CD4-positive, alpha-beta memory T cell (primary cell): ENCODE measurements at regions not wholly inside any gene's neighbourhood (a gene's known extent, or its start where the extent isn't known, plus 50 kb on each side); places are given as distances from the start of the nearest gene placed in this dataset.

Source experiments
- CTCF ChIA-PET: fragments of 350-600 bp; sonication (Branson Sonifier 250); formaldehyde crosslinking; loops from one replicate; lab custom pipeline; 2021; ENCODE audit warnings: inconsistent platforms; ENCODE audit not compliant: partially characterized antibody; lab: Charles Lee
- POLR2A ChIA-PET: fragments of 350-600 bp; sonication (Branson Sonifier 250); formaldehyde crosslinking; loops from one replicate; lab custom pipeline; 2021; ENCODE audit not compliant: partially characterized antibody; lab: Charles Lee
- DNase-seq, 5 donors: peaks; one replicate each; pipeline versions ENCODE4 v3.0.0 to v3.0.0-alpha.2; 2020 to 2022; ENCODE audit warnings: mixed read lengths in 1 of 5
- H3K27ac ChIP-seq: one replicate; pipeline ENCODE4 v1.7.0; 2013; ENCODE audit warnings: low read depth, low read length
- H3K27me3 ChIP-seq: 2 replicates; pipeline ENCODE4 v1.7.0; 2013; ENCODE audit warnings: mild to moderate bottlenecking, low read length, moderate library complexity; ENCODE audit not compliant: insufficient read depth
- H3K36me3 ChIP-seq: 2 replicates; pipeline ENCODE4 v1.7.0; 2013; ENCODE audit warnings: mild to moderate bottlenecking, low read length, moderate library complexity; ENCODE audit not compliant: insufficient read depth
- H3K4me1 ChIP-seq: 2 replicates; pipeline ENCODE4 v1.7.0; 2013; ENCODE audit warnings: mild to moderate bottlenecking, low read length, moderate library complexity; ENCODE audit not compliant: insufficient read depth
- H3K4me3 ChIP-seq, 2 donors: one replicate each; pipeline ENCODE4 v1.7.0; 2013; ENCODE audit warnings: low read length in 2 of 2, mild to moderate bottlenecking in 1 of 2
- H3K9me3 ChIP-seq, 2 donors: one replicate each; pipeline ENCODE4 v1.7.0; 2013; ENCODE audit warnings: low read length in 2 of 2, control low read depth in 1 of 2; ENCODE audit not compliant: control insufficient read depth in 1 of 2
- H3K27ac Mint-ChIP-seq, 7 donors: one replicate each; pipeline ENCODE4 v1.8.0; 2020 to 2021; ENCODE audit warnings: mixed read lengths in 7 of 7, mild to moderate bottlenecking in 6 of 7, inconsistent platforms in 3 of 7, moderate library complexity in 3 of 7
- H3K27me3 Mint-ChIP-seq, 2 donors: one replicate each; pipeline ENCODE4 v1.8.0; 2020 to 2021; ENCODE audit warnings: mixed read lengths in 2 of 2
- H3K36me3 Mint-ChIP-seq, 2 donors: one replicate each; pipeline ENCODE4 v1.8.0; 2020 to 2021; ENCODE audit warnings: mixed read lengths in 2 of 2, inconsistent platforms in 1 of 2, mild to moderate bottlenecking in 1 of 2
- H3K4me1 Mint-ChIP-seq, 4 donors: one replicate each; pipeline ENCODE4 v1.8.0; 2020 to 2021; ENCODE audit warnings: mixed read lengths in 4 of 4, mild to moderate bottlenecking in 1 of 4
- H3K4me3 Mint-ChIP-seq, 8 donors: one replicate each; pipeline ENCODE4 v1.8.0; 2020 to 2021; ENCODE audit warnings: mixed read lengths in 8 of 8, mild to moderate bottlenecking in 7 of 8, moderate library complexity in 6 of 8, inconsistent platforms in 3 of 8
- H3K9me3 Mint-ChIP-seq, 8 donors: one replicate each; pipeline ENCODE4 v1.8.0; 2020 to 2021; ENCODE audit warnings: mixed read lengths in 8 of 8, mild to moderate bottlenecking in 5 of 8, inconsistent platforms in 3 of 8, moderate library complexity in 1 of 8
- intact Hi-C: fragments of 100-400 bp; cut with micrococcal nuclease; formaldehyde crosslinking; loops from one replicate; pipeline ENCODE4 v1.15.1; 2023

DNA sequence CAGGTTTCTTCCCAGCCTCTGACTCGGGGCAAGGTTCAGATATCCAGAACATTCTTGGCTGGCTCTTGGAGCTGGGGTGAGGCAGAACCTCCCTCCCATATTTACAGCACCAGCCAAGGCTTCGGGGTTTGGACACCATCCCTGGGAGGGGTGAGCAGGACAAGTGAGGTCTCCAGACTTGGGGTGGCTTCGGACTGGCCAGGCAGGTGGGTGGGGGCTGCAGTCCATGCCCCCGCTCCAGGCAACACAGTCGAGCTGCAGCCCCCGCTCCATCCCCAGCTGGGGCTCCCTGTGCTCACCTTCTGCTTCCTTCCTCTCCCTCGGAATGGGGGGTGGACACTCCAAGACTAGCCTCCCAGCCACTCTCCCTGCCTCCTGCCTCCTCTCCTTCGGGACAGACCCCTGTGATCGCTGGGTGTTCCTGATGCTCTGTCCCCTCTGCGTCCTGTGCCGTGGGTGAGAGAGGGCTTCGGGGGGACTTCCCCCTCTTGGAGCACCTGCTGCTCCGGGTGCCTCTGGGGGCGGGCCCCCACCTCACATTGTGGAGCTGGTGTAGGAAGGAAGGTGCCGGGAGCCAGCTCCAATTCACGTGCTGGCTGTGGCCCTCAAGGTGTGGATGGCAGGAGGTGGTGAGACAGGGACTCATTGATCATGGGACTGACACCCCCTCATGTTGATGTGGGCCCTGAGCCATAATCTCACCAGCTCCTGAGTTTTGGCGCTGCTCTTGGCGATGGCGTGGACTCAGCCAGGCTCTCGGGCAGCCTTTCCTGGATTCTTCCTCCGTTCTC lies 189.2 kb downstream of the SEC14L1 start:
- Mint-ChIP-seq H3K4me3 (no peak overlapping the region), H3K36me3 (peaks cover 0 to 2% of the 10 kb centered on the region in 2 donors), H3K27ac (peak overlapping the region in 2 of 7 donors; percentile 30 to 35), H3K27me3 (no peaks in the 10 kb centered on the region), H3K4me1 (peaks cover 40 to 80% (median 57%) of the 10 kb centered on the region in 4 donors), H3K9me3 (peaks cover 0 to 2% (median 0%) of the 10 kb centered on the region in 8 donors)
- intact Hi-C loops = loop anchor here (2.0 kb wide), 1 partner anchor 53 kb away; no protein-coding TSS in a partner anchor
- Histone ChIP-seq H3K36me3 (no peaks in the 10 kb centered on the region), H3K27me3 (no peaks in the 10 kb centered on the region), H3K9me3 (no peaks in the 10 kb centered on the region), H3K4me1 (peaks cover 65% of the 10 kb centered on the region), H3K4me3 (no peak overlapping the region), H3K27ac (no peak overlapping the region)
- ChIA-PET POLR2A (interaction anchor here (1.4 to 11.6 kb wide), 14 partner anchors 44 to 164 kb away, joined by 4 to 252 read pairs (median 58); no protein-coding TSS in a partner anchor), CTCF (interaction anchor here (0.6 to 5.2 kb wide), 18 partner anchors 13 to 166 kb away, joined by 3 to 63 read pairs (median 14); no protein-coding TSS in a partner anchor)
- DNase-seq = no peak

DNA sequence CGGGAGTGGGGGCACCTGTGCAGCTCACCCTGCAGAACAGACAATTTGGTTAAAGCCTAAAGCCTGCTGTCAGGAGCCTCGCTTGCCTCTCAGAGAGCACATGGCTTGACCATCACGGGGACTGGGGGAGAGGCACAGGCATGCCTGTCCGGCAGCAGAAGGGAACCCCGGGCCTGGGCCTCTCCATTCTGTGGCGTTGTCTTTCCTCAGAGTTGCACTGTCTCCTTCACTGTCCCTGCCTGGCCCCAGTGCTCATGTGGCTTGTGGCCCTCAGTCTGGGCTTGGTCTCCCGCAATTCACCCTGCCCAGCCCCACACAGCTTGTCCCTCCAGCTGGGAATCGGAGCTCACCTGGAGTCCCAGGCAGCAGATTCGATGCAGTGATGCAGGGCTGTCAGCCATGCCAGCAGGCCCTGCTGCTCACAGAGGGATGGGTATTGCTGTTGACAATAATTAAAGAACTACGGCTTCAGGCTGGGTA lies 189.9 kb downstream of the SEC14L1 start:
- intact Hi-C loops = loop anchor here (1.0 to 2.0 kb wide), 6 partner anchors 44 to 164 kb away; no protein-coding TSS in a partner anchor
- no peaks in the 10 kb centered on the region for H3K27me3 Mint-ChIP-seq
- Histone ChIP-seq H3K36me3 (no peaks in the 10 kb centered on the region), H3K27me3 (no peaks in the 10 kb centered on the region), H3K27ac (no peak overlapping the region), H3K9me3 (no peaks in the 10 kb centered on the region), H3K4me3 (no peak overlapping the region), H3K4me1 (peaks cover 58% of the 10 kb centered on the region)
- peaks cover 34 to 73% (median 50%) of the 10 kb centered on the region in 4 donors for H3K4me1 Mint-ChIP-seq
- peak overlapping the region in 1 of 7 donors; percentile 83 for H3K27ac Mint-ChIP-seq
- POLR2A ChIA-PET = interaction anchor here (1.1 to 11.6 kb wide), 17 partner anchors 12 to 627 kb away, joined by 3 to 252 read pairs (median 50); partner anchors contain the start of gene TNRC6C
- peaks cover 0 to 2% of the 10 kb centered on the region in 2 donors for H3K36me3 Mint-ChIP-seq
- CTCF ChIA-PET = interaction anchor here (0.8 to 5.2 kb wide), 29 partner anchors 12 to 165 kb away, joined by 3 to 63 read pairs (median 10); no protein-coding TSS in a partner anchor
- DNase-seq = no peak
- H3K4me3 Mint-ChIP-seq = no peak overlapping the region
- H3K9me3 Mint-ChIP-seq = peaks cover 0 to 2% (median 0%) of the 10 kb centered on the region in 8 donors

DNA sequence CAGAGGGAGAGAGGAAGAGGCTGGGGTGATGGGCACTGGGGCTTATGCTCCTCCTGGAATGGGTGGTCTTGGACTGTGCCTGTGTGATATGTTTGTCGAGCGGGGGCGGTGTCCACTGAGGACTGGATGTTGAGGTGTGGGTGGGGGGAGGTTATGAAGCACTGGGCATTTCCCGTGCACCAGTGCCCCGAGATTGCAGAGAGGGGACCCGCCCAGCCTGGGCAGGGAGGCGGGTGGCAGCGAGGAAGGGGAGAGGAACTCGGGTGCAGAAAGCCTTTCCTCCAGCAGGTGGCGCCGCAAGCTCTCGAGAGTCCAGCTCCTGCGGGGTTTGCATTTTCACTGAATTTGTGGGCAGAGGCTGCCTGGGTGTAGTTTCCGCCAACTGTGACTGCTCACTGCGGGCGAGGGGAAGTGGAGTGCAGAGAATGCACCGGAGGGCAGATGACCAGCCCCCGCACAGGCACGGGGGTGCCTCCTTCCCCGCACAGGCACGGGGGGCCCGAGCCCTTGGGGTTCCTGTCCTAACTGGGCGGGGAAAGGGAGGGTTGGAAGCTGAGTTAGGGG lies 190.6 kb downstream of the SEC14L1 start:
- Histone ChIP-seq H3K4me1 (peaks cover 52% of the 10 kb centered on the region), H3K9me3 (no peaks in the 10 kb centered on the region), H3K36me3 (no peaks in the 10 kb centered on the region), H3K27ac (peak overlapping the region; percentile 43), H3K4me3 (peak overlapping the region; percentile 48 to 57), H3K27me3 (no peaks in the 10 kb centered on the region)
- H3K4me1 Mint-ChIP-seq = peaks cover 30 to 66% (median 44%) of the 10 kb centered on the region in 4 donors
- intact Hi-C loops = loop anchor here (1.0 to 2.0 kb wide), 6 partner anchors 43 to 163 kb away; no protein-coding TSS in a partner anchor
- H3K27ac Mint-ChIP-seq = peak overlapping the region; percentile 83 to 95 (median 93)
- H3K27me3 Mint-ChIP-seq = no peaks in the 10 kb centered on the region
- peaks cover 0 to 2% of the 10 kb centered on the region in 2 donors for H3K36me3 Mint-ChIP-seq
- peaks cover 0 to 2% (median 0%) of the 10 kb centered on the region in 8 donors for H3K9me3 Mint-ChIP-seq
- ChIA-PET POLR2A (interaction anchor here (0.6 to 11.6 kb wide), 33 partner anchors 8 to 799 kb away, joined by 3 to 252 read pairs (median 9); partner anchors contain the start of gene TNRC6C), CTCF (interaction anchor here (0.8 to 5.2 kb wide), 38 partner anchors 9 to 165 kb away, joined by 3 to 63 read pairs (median 7); no protein-coding TSS in a partner anchor)
- peak; percentile 92 to 95 (median 94) for DNase-seq
- H3K4me3 Mint-ChIP-seq = peak overlapping the region; percentile 80 to 90 (median 85)

DNA sequence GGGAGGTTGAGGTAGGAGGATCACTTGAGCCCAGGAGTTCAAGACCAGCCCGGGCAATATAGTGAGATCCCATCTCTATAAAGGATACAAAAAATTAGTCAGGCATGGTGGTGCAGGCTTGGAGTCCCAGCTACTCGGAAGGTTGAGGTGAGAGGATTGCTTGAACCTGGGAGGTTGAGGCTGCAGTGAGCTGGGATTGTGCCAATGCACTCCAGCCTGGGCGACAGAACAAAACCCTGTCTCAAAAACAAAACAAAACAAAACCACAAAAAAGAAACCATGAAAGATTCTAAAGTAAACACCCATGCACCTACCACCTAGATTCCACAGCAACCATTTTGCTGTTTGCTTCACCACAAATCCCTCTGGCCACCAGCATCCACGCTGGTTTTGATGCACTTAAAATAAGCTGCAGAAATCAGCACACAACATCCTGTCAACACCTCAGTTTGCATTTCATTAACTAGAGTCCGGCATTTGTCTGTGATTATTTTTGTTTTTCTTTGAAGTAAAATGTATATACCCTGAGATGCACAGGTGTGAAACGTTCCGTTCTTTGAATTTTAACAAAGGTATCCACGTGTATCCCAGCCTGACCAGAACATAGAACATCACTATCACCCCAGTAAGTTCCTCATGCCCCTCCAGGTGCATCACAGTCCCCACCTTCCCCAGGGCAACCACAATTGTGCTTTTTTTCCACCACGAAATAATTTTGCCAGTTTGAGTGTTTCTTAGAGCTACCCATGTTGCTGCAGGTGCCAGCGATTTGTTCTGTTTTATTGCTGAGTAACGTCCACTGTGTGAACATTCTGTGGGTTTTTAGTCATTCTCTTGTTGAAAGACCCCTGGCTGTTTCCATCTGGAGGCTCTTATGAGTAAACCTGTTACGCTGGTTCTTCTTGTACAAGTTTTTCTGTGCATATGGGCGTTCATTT lies 191.5 kb downstream of the SEC14L1 start:
- Mint-ChIP-seq H3K9me3 (peaks cover 0 to 4% (median 0%) of the 10 kb centered on the region in 8 donors), H3K27ac (peak overlapping the region; percentile 83 to 95 (median 93)), H3K4me1 (peaks cover 28 to 59% (median 40%) of the 10 kb centered on the region in 4 donors), H3K36me3 (peaks cover 0 to 2% of the 10 kb centered on the region in 2 donors), H3K27me3 (no peaks in the 10 kb centered on the region), H3K4me3 (peak overlapping the region; percentile 80 to 90 (median 85))
- intact Hi-C loops = loop anchor here (1.0 kb wide), 1 partner anchor 10 kb away; no protein-coding TSS in a partner anchor
- Histone ChIP-seq H3K27me3 (no peaks in the 10 kb centered on the region), H3K27ac (peak overlapping the region; percentile 43), H3K4me1 (peaks cover 50% of the 10 kb centered on the region), H3K9me3 (no peaks in the 10 kb centered on the region), H3K4me3 (peak overlapping the region; percentile 48 to 57), H3K36me3 (no peaks in the 10 kb centered on the region)
- DNase-seq = peak; percentile 75 to 82 (median 76)
- ChIA-PET CTCF (interaction anchor here (0.8 to 5.2 kb wide), 34 partner anchors 8 to 626 kb away, joined by 3 to 63 read pairs (median 8); partner anchors contain the start of gene TNRC6C), POLR2A (interaction anchor here (0.6 to 11.6 kb wide), 36 partner anchors 9 to 626 kb away, joined by 3 to 252 read pairs (median 9); partner anchors contain the start of gene TNRC6C)

- CTCF ChIA-PET = interaction anchor here (1.5 to 5.2 kb wide), 10 partner anchors 7 to 163 kb away, joined by 4 to 63 read pairs (median 15); no protein-coding TSS in a partner anchor
Observed at GRCh38 chr17:77332981-77333685, 192.4 kb downstream of the SEC14L1 start.

More at GRCh38 chr17:77332981-77333685, 192.4 kb downstream of the SEC14L1 start:
- peaks cover 0 to 2% of the 10 kb centered on the region in 2 donors for H3K36me3 Mint-ChIP-seq
- intact Hi-C loops = loop anchor here (1.0 kb wide), 1 partner anchor 9 kb away; no protein-coding TSS in a partner anchor
- H3K27ac Mint-ChIP-seq = peak overlapping the region; percentile 83 to 95 (median 93)
- H3K27me3 ChIP-seq = no peaks in the 10 kb centered on the region
- H3K9me3 ChIP-seq = no peaks in the 10 kb centered on the region
- peak overlapping the region; percentile 43 for H3K27ac ChIP-seq
- no peaks in the 10 kb centered on the region for H3K36me3 ChIP-seq
- POLR2A ChIA-PET = interaction anchor here (0.6 to 11.6 kb wide), 25 partner anchors 9 to 548 kb away, joined by 3 to 252 read pairs (median 23); no protein-coding TSS in a partner anchor
- H3K4me1 ChIP-seq = peaks cover 57% of the 10 kb centered on the region
- DNase-seq = peak in 1 of 5 donors; percentile 71
- peaks cover 27 to 61% (median 39%) of the 10 kb centered on the region in 4 donors for H3K4me1 Mint-ChIP-seq
- no peaks in the 10 kb centered on the region for H3K27me3 Mint-ChIP-seq
- peak overlapping the region in 1 of 2 donors; percentile 48 for H3K4me3 ChIP-seq
- peaks cover 0 to 5% (median 0%) of the 10 kb centered on the region in 8 donors for H3K9me3 Mint-ChIP-seq
- H3K4me3 Mint-ChIP-seq = peak overlapping the region; percentile 28 to 90 (median 85)
